GM12864 (cell line): ENCODE measurements at regions not wholly inside any gene's neighbourhood (a gene's known extent, or its start where the extent isn't known, plus 50 kb on each side); places are given as distances from the start of the nearest gene placed in this dataset.
"Not testable (repeated sequence)": the region's sequence is repeated elsewhere in the genome, so short reads cannot be mapped to it uniquely, and the experiment has no call there.

ENCODE experiments used
- DNase-seq: peaks from one replicate; pipeline ENCODE4 v3.0.0-alpha.2; 2011; ENCODE audit warnings: low read depth
- H3K4me3 ChIP-seq: 2 replicates; pipeline ENCODE4 v1.5.1; 2011; ENCODE audit warnings: mild to moderate bottlenecking, low read depth, low read length, control low read depth
- CTCF ChIP-seq: IDR thresholded peaks from 2 replicates; pipeline ENCODE4 v1.5.1; 2011; ENCODE audit warnings: low read depth, mild to moderate bottlenecking, moderate library complexity, low read length, control low read depth, inconsistent platforms; ENCODE audit errors: missing control alignments

DNA sequence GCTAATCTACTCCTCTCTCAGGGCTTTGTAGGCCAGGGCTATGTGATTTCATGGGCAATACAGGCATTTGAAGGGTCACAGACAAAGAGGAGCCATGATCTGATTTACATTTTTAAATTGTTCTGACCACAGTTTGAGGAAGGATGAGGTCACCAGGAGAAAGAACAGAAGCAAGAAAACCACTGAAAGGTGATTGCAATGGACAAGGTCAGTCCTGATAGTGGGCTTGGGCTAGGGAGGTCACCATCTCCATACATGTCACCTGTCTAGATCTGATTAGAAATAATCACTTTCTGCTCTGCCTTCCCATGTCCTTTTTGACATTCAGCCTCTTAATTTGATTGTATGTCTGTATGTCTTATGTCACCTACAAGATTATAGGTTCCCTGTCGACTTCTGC is 248.9 kb upstream of the CWC22 start:
- no peak for TF ChIP-seq CTCF
- no peak for DNase-seq
- no peak overlapping the region for H3K4me3 ChIP-seq

DNA sequence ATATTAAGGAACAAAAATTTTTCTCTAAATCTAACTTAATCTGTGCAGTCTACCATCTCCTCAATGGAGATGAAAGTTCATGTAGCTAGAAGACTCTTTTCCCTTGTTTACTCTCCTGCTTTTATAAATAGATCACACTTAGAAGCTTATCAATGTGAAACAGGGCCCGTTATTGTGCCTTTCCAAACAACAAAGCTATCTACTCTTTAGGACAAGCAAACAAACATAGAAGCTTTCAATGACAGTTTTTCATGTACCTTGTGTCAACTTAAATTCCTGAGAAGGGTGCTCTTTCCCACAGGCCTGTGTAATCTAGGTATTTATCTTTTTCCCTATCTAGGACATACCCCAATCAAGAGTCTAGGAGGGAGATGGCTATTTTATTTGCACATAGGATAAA is 247.8 kb upstream of the CWC22 start:
- TF ChIP-seq CTCF = no peak
- DNase-seq = no peak
- H3K4me3 ChIP-seq = no peak overlapping the region

DNA sequence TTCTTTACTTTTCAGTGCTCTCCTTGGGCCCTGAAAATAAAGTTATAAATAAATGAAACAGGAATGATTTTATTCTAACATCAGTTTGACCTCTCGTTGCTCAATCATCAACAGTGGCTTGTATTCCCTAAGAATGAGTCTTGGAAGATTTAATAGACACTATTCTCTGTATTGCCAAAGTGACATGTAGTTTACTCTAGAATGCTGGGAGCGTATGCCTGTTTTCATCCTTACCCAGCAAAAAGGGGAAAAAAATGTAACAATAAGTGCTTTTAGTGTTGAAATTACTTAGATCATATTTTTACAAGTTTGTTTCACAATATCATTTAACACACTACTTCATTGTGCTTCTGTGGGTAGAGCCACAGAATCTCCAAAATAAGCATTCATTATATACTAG is 240.6 kb upstream of the CWC22 start:
- DNase-seq = no peak
- no peak overlapping the region for H3K4me3 ChIP-seq
- TF ChIP-seq CTCF = no peak

DNA sequence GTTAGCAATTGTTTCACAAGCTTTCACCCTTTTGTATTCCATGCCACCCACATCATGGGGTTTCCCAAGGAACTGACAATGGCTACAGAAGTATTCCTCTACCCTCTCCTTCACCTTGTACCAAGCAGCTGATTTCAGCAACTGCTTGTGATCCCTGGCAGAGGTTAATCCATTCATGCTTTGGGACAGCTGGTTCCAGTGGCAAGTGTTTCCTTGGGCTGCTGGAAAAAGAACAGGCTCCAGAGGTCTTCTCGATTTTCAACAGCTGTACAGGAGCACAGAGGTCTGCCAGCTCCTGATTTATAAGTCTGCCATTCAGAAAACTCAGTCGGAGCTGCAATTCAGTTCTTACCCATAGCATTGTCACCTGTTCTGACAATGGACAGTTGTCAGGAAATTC is 239.2 kb upstream of the CWC22 start:
- DNase-seq = no peak
- TF ChIP-seq CTCF = no peak
- no peak overlapping the region for H3K4me3 ChIP-seq

DNA sequence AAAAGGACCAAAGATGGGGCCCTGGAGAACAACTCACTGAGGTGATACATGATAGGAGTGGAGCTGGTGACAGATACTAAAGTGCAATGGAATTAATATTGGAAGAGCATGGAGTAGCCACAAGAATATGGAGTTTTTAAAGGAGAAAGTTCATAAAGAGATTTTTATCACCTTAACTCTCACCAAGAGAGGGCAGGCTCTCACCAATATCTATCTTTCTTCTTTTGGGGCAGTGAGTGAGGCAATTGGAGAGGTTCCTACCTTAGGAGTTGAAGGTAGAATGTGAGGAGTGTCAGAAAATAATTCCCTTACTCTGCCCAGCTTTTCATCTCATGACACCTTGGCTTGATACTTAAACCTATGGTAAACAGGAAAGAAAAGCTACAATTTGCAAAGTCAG is 233.7 kb upstream of the CWC22 start:
- no peak for DNase-seq
- no peak overlapping the region for H3K4me3 ChIP-seq

GRCh38 chr2:180238729-180239128 is 231.6 kb upstream of the CWC22 start:
- no peak overlapping the region for H3K4me3 ChIP-seq
- no peak for DNase-seq
- no peak for TF ChIP-seq CTCF

More for the DNA sequence above, 233.7 kb upstream of the CWC22 start:
- peak; percentile 19 for TF ChIP-seq CTCF

- H3K4me3 ChIP-seq, DNase-seq: not testable (repeated sequence)
Measured at GRCh38 chr2:180236061-180236460, 229.0 kb upstream of the CWC22 start.

GRCh38 chr2:180235506-180235905 is 228.4 kb upstream of the CWC22 start:
- DNase-seq = not testable (repeated sequence)

GRCh38 chr2:180234991-180235390 is 227.9 kb upstream of the CWC22 start:
- H3K4me3 ChIP-seq, DNase-seq: not testable (repeated sequence)

More at GRCh38 chr2:180235506-180235905, 228.4 kb upstream of the CWC22 start:
- H3K4me3 ChIP-seq = not testable (repeated sequence)
